GM20000 (cell line): ENCODE measurements at regions not wholly inside any gene's neighbourhood (a gene's known extent, or its start where the extent isn't known, plus 50 kb on each side); places are given as distances from the start of the nearest gene placed in this dataset.

Source experiments
- DNase-seq: peaks from one replicate; pipeline ENCODE4 v3.0.0; 2012; ENCODE audit warnings: low spot score
- TF ChIP-seq, protein P1 (sequence below): IDR thresholded peaks from 2 replicates; pipeline ENCODE4 v1.5.1; 2012; ENCODE audit warnings: mild to moderate bottlenecking, control low read depth; ENCODE audit errors: extremely low read depth, missing control alignments

GRCh38 chr15:47412802-47413201, 304.5 kb upstream of the SEMA6D start:
- no peak for DNase-seq
- TF ChIP-seq, protein P1, sequence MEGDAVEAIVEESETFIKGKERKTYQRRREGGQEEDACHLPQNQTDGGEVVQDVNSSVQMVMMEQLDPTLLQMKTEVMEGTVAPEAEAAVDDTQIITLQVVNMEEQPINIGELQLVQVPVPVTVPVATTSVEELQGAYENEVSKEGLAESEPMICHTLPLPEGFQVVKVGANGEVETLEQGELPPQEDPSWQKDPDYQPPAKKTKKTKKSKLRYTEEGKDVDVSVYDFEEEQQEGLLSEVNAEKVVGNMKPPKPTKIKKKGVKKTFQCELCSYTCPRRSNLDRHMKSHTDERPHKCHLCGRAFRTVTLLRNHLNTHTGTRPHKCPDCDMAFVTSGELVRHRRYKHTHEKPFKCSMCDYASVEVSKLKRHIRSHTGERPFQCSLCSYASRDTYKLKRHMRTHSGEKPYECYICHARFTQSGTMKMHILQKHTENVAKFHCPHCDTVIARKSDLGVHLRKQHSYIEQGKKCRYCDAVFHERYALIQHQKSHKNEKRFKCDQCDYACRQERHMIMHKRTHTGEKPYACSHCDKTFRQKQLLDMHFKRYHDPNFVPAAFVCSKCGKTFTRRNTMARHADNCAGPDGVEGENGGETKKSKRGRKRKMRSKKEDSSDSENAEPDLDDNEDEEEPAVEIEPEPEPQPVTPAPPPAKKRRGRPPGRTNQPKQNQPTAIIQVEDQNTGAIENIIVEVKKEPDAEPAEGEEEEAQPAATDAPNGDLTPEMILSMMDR: no peak

GRCh38 chr15:47414207-47414606, 303.1 kb upstream of the SEMA6D start:
- TF ChIP-seq, protein P1: no peak
- DNase-seq: no peak

GRCh38 chr15:47415539-47415971, 301.8 kb upstream of the SEMA6D start:
- DNase-seq: no peak
- TF ChIP-seq, protein P1: no peak

DNA sequence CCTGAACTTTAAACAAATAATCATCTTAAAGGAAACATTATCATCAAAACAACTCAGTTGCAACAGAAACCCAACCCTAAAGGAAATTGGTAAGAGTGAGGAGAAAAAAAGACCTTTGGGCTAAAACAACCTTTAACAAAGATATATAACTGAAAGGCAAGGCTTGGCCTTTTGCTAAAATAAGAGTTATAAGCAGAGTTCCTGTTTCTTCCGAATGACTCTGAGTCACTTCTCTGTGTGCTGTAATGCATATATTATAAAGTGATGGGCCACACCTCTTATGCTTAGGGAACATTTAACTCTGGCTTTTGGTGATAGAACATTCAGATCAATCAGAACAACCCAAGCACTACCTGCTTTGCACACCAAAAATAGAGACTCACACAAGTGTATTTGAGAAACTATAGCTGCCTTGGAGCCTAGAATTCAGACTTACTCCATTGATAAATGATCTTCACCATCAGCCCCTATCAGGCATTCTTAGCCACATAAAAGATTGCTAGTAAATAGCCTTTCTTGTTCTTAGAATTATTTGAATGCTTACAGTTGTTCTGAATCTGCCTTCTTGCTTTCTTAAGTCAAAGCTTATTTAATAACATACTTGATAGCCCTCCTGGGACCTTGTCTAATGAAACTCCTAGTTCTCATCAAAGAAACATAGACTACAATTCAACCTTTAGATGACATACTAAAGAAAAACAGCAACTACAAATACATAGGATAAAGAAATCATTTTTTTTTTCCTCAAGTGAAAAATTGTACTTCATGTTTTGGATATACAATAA, 294.2 kb upstream of the SEMA6D start:
- TF ChIP-seq, protein P1: no peak
- DNase-seq: no peak

DNA sequence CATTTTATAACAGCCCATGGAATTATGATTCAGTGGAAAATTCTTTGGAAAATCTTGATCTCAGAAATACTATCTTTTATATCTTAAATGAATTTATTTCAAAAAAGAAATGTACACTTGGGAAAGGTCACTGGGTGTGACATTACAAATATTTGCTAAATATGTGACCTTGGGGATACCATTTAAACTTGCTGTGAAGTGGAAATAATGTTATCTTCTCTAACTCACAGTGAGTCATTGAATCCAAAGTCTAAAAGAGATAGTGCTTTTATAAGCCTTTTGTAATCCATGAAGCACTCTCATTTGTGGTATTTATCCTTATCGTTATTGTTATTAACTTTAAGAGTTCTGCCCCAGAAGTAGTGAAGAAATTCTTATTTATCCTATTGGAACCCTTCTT, 289.8 kb upstream of the SEMA6D start:
- DNase-seq: no peak
- TF ChIP-seq, protein P1: no peak

- no peak for DNase-seq
- TF ChIP-seq, protein P1: no peak
Observed at GRCh38 chr15:47429376-47429775, 287.9 kb upstream of the SEMA6D start.

DNA sequence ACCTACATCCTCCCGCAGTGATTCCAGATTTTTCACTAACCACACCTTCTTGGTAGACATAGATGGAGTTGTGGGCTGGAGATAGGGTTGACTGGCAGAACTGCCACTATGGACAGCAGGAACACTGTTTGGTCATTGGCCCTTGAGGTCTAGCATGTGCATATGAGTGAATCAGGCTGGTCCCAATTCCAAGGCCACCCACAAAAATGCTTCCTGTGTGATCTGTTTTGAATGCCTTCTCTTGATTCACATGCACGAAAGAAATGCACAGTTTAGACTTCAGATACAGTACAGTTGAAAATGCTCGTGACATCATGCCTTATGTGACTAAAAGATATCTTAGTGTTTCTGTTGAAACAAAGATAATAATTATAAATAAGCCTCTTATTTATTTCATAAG, 285.8 kb upstream of the SEMA6D start:
- TF ChIP-seq, protein P1: no peak
- no peak for DNase-seq
